ENCODE measurements at regions not wholly inside any gene's neighbourhood (a gene's known extent, or its start where the extent isn't known, plus 50 kb on each side); places are given as distances from the start of the nearest gene placed in this dataset.

- TF ChIP-seq POLR2AphosphoS5 (IDR thresholded peaks at IDR 0.05; ENCODE audit: low read depth, low read length) (no peak), TAF1 (IDR thresholded peaks at IDR 0.05; ENCODE audit: borderline replicate concordance, insufficient read depth, low read length) (no peak), SIN3A (IDR thresholded peaks at IDR 0.05; ENCODE audit: borderline replicate concordance, insufficient read depth, low read length) (no peak), FOXP2 (optimal IDR thresholded peaks at IDR 0.05; ENCODE audit: borderline replicate concordance, extremely low read depth, extremely low read length, insufficient read depth) (no peak)
- TF ChIP-seq, protein P1, sequence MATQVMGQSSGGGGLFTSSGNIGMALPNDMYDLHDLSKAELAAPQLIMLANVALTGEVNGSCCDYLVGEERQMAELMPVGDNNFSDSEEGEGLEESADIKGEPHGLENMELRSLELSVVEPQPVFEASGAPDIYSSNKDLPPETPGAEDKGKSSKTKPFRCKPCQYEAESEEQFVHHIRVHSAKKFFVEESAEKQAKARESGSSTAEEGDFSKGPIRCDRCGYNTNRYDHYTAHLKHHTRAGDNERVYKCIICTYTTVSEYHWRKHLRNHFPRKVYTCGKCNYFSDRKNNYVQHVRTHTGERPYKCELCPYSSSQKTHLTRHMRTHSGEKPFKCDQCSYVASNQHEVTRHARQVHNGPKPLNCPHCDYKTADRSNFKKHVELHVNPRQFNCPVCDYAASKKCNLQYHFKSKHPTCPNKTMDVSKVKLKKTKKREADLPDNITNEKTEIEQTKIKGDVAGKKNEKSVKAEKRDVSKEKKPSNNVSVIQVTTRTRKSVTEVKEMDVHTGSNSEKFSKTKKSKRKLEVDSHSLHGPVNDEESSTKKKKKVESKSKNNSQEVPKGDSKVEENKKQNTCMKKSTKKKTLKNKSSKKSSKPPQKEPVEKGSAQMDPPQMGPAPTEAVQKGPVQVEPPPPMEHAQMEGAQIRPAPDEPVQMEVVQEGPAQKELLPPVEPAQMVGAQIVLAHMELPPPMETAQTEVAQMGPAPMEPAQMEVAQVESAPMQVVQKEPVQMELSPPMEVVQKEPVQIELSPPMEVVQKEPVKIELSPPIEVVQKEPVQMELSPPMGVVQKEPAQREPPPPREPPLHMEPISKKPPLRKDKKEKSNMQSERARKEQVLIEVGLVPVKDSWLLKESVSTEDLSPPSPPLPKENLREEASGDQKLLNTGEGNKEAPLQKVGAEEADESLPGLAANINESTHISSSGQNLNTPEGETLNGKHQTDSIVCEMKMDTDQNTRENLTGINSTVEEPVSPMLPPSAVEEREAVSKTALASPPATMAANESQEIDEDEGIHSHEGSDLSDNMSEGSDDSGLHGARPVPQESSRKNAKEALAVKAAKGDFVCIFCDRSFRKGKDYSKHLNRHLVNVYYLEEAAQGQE (IDR thresholded peaks at IDR 0.05; ENCODE audit: insufficient read depth in 1 of 2, low read depth in 2 of 2, low read length in 2 of 2): no peak
These were observed 188.8 kb downstream of the KLF12 start for GRCh38 chr13:73945382-73945781.

- TF ChIP-seq TAF1 (IDR thresholded peaks at IDR 0.05; ENCODE audit: borderline replicate concordance, insufficient read depth, low read length) (no peak), FOXP2 (optimal IDR thresholded peaks at IDR 0.05; ENCODE audit: borderline replicate concordance, extremely low read depth, extremely low read length, insufficient read depth) (no peak), POLR2AphosphoS5 (IDR thresholded peaks at IDR 0.05; ENCODE audit: low read depth, low read length) (no peak), SIN3A (IDR thresholded peaks at IDR 0.05; ENCODE audit: borderline replicate concordance, insufficient read depth, low read length) (no peak)
- TF ChIP-seq, protein P1 (IDR thresholded peaks at IDR 0.05; ENCODE audit: insufficient read depth in 1 of 2, low read depth in 2 of 2, low read length in 2 of 2): no peak
These were observed 190.3 kb downstream of the KLF12 start for GRCh38 chr13:73943965-73944233.

DNA sequence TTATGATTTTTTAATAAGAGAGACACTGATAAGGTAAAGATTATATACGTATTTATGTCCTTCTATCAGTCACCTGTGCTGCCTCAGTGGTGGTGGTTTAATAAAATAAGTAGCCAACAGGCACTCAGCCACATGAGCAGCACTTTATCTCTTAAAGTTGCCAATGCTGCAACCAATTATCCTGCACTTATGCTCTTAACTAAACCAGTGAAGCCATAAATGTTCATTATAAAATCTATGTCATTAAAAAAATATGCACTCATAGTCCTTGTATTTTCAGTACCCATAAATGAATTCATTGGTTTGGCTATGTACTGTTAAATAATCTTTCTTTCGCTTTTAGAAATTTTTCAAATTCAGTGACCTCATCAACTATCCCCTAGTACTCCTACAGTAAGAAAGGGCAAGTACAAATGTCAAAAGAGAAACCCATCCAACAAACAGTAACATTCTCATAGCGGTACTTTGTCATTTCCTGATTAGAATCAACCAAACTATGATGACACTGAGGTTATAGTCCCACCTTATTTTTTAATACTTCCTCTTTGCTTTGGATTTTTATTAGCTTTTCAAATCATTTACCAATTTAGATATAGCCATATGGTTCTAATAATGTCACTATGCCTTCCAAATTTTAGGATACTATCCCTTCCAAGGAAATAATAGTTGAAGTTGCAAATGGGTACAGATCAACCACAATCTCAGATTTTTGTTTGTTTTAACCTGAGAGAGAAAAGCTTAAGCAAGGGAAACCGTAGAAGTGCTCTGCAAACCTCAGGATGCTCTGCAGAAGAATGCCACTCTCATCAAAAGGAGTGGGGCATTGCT is 190.9 kb downstream of the KLF12 start:
- no peak for TF ChIP-seq FOXP2 (optimal IDR thresholded peaks at IDR 0.05; ENCODE audit: borderline replicate concordance, extremely low read depth, extremely low read length, insufficient read depth)
- TF ChIP-seq TAF1 (IDR thresholded peaks at IDR 0.05; ENCODE audit: borderline replicate concordance, insufficient read depth, low read length): no peak
- TF ChIP-seq, protein P1 (IDR thresholded peaks at IDR 0.05; ENCODE audit: insufficient read depth in 1 of 2, low read depth in 2 of 2, low read length in 2 of 2): no peak
- no peak for TF ChIP-seq SIN3A (IDR thresholded peaks at IDR 0.05; ENCODE audit: borderline replicate concordance, insufficient read depth, low read length)
- no peak for TF ChIP-seq POLR2AphosphoS5 (IDR thresholded peaks at IDR 0.05; ENCODE audit: low read depth, low read length)

GRCh38 chr13:73941752-73942151 is 192.5 kb downstream of the KLF12 start:
- no peak for TF ChIP-seq FOXP2 (optimal IDR thresholded peaks at IDR 0.05; ENCODE audit: borderline replicate concordance, extremely low read depth, extremely low read length, insufficient read depth)
- TF ChIP-seq TAF1 (IDR thresholded peaks at IDR 0.05; ENCODE audit: borderline replicate concordance, insufficient read depth, low read length): no peak
- TF ChIP-seq, protein P1 (IDR thresholded peaks at IDR 0.05; ENCODE audit: insufficient read depth in 1 of 2, low read depth in 2 of 2, low read length in 2 of 2): no peak
- TF ChIP-seq SIN3A (IDR thresholded peaks at IDR 0.05; ENCODE audit: borderline replicate concordance, insufficient read depth, low read length): no peak
- no peak for TF ChIP-seq POLR2AphosphoS5 (IDR thresholded peaks at IDR 0.05; ENCODE audit: low read depth, low read length)

All from PFSK-1 (cell line).